Esophagus muscularis mucosa (tissue), 4 donors: ENCODE measurements at regions not wholly inside any gene's neighbourhood (a gene's known extent, or its start where the extent isn't known, plus 50 kb on each side); places are given as distances from the start of the nearest gene placed in this dataset.

Experiments used
- DNase-seq: peaks from one replicate; pipeline ENCODE4 v3.0.0-alpha.2; 2017; ENCODE audit errors: extremely low spot score
- H3K27ac ChIP-seq, 4 donors: fragments of 200-600 bp; sonication (generic); replicated peaks in 1 of 4; 1 replicate in 3 of 4; 2 replicates in 1 of 4; pipeline ENCODE4 v1.5.1; 2016 to 2019; ENCODE audit warnings: mild to moderate bottlenecking in 1 of 4
- H3K27me3 ChIP-seq, 4 donors: fragments of 200-600 bp; sonication (generic); one replicate each; pipeline versions ENCODE4 v1.5.1 to v1.6.0; 2016 to 2019
- H3K36me3 ChIP-seq, 4 donors: fragments of 200-600 bp; sonication (generic); one replicate each; pipeline ENCODE4 v1.5.1; 2016 to 2019
- H3K4me1 ChIP-seq, 4 donors: fragments of 200-600 bp; sonication (generic); one replicate each; pipeline ENCODE4 v1.5.1; 2016 to 2019
- H3K4me3 ChIP-seq, 4 donors: fragments of 200-600 bp; sonication (generic); 1 replicate in 2 of 4; 2 replicates in 2 of 4; pipeline ENCODE4 v1.5.1; 2016 to 2019; ENCODE audit warnings: mild to moderate bottlenecking in 4 of 4, moderate library complexity in 1 of 4
- H3K9me3 ChIP-seq, 4 donors: fragments of 200-600 bp; sonication (generic); 1 replicate in 3 of 4; 2 replicates in 1 of 4; pipeline ENCODE4 v1.5.1; 2016 to 2019
- CTCF ChIP-seq, 3 experiments: fragments of 200-600 bp in 2 of 3; fragments of 450-650 bp in 1 of 3; sonication (generic) in 2 of 3; IDR thresholded peaks; one replicate each; pipeline ENCODE4 v1.5.1; 2017 to 2019; ENCODE audit warnings: antibody characterized with exemption in 3 of 3, mild to moderate bottlenecking in 2 of 3, moderate library complexity in 1 of 3
- EP300 ChIP-seq: sonication (generic); formaldehyde crosslinking; IDR thresholded peaks from one replicate; pipeline ENCODE4 v1.6.1; 2017; ENCODE audit warnings: antibody characterized with exemption
- POLR2A ChIP-seq: fragments of 450-650 bp; IDR thresholded peaks from one replicate; pipeline ENCODE4 v1.6.1; 2017; ENCODE audit warnings: antibody characterized with exemption, moderate library complexity, mild to moderate bottlenecking, low read depth
- POLR2AphosphoS5 ChIP-seq, 2 donors: sonication (generic); formaldehyde crosslinking; IDR thresholded peaks; one replicate each; pipeline ENCODE4 v1.6.1; 2017; ENCODE audit warnings: antibody characterized with exemption in 2 of 2
- WGBS: methylation state at CpG from one replicate; pipeline ENCODE4 v1.1.5; 2018; 5-methylcytosine and 5-hydroxymethylcytosine counted together
- intact Hi-C: fragments of 100-400 bp; cut with DNase I; formaldehyde crosslinking; loops from one replicate; pipeline ENCODE4 v1.15.1; 2023

GRCh38 chr18:26740396-26740795, 125.1 kb downstream of the AQP4 start:
- intact Hi-C loops: no loop called here
- WGBS: 90% methylated on average over 2 of the region's 2 CpGs
- TF ChIP-seq POLR2AphosphoS5 (IDR thresholded peaks at IDR 0.05): no peak
- TF ChIP-seq CTCF (IDR thresholded peaks at IDR 0.05): no peak
- no peak for TF ChIP-seq POLR2A
- no peaks in the 10 kb centered on the region for H3K36me3 ChIP-seq
- H3K4me1 ChIP-seq: no peaks in the 10 kb centered on the region
- no peak for DNase-seq
- no peaks in the 10 kb centered on the region for H3K27me3 ChIP-seq
- H3K27ac ChIP-seq: no peak overlapping the region
- H3K9me3 ChIP-seq: no peaks in the 10 kb centered on the region
- no peak overlapping the region for H3K4me3 ChIP-seq

- no peaks in the 10 kb centered on the region for H3K9me3 ChIP-seq
- no peak overlapping the region for H3K4me3 ChIP-seq
- no peaks in the 10 kb centered on the region for H3K4me1 ChIP-seq
- intact Hi-C loops: no loop called here
- no peak for DNase-seq
- H3K36me3 ChIP-seq: no peaks in the 10 kb centered on the region
- 88% methylated on average over 3 of the region's 3 CpGs for WGBS
- H3K27me3 ChIP-seq: no peaks in the 10 kb centered on the region
- H3K27ac ChIP-seq: no peak overlapping the region
- no peak for TF ChIP-seq EP300
- TF ChIP-seq POLR2AphosphoS5 (IDR thresholded peaks at IDR 0.05): no peak
- no peak for TF ChIP-seq CTCF (IDR thresholded peaks at IDR 0.05)
- no peak for TF ChIP-seq POLR2A
Measured at GRCh38 chr18:26738706-26739105, 126.8 kb downstream of the AQP4 start.

GRCh38 chr18:26736301-26736700, 129.2 kb downstream of the AQP4 start:
- Histone ChIP-seq H3K36me3 (no peaks in the 10 kb centered on the region), H3K4me1 (no peaks in the 10 kb centered on the region), H3K4me3 (no peak overlapping the region), H3K9me3 (no peaks in the 10 kb centered on the region), H3K27ac (no peak overlapping the region), H3K27me3 (no peaks in the 10 kb centered on the region)
- WGBS: 100% methylated on average over 1 of the region's 1 CpG
- DNase-seq: peak; percentile 39
- intact Hi-C loops: no loop called here
- TF ChIP-seq CTCF (IDR thresholded peaks at IDR 0.05): no peak
- TF ChIP-seq POLR2AphosphoS5 (IDR thresholded peaks at IDR 0.05): no peak
- no peak for TF ChIP-seq POLR2A
- TF ChIP-seq EP300: no peak

- intact Hi-C loops: no loop called here
- Histone ChIP-seq H3K9me3 (no peaks in the 10 kb centered on the region), H3K27me3 (no peaks in the 10 kb centered on the region), H3K4me3 (no peak overlapping the region), H3K36me3 (no peaks in the 10 kb centered on the region), H3K27ac (no peak overlapping the region), H3K4me1 (no peaks in the 10 kb centered on the region)
- 64% methylated on average over 4 of the region's 4 CpGs for WGBS
- DNase-seq: peak; percentile 50
- TF ChIP-seq EP300: no peak
- no peak for TF ChIP-seq POLR2AphosphoS5 (IDR thresholded peaks at IDR 0.05)
- no peak for TF ChIP-seq CTCF (IDR thresholded peaks at IDR 0.05)
- no peak for TF ChIP-seq POLR2A
Measured at GRCh38 chr18:26734760-26735159, 130.7 kb downstream of the AQP4 start.

- Histone ChIP-seq H3K4me1 (no peaks in the 10 kb centered on the region), H3K4me3 (no peak overlapping the region), H3K27me3 (no peaks in the 10 kb centered on the region), H3K36me3 (no peaks in the 10 kb centered on the region), H3K27ac (no peak overlapping the region), H3K9me3 (no peaks in the 10 kb centered on the region)
- 95% methylated on average over 2 of the region's 2 CpGs for WGBS
- intact Hi-C loops: no loop called here
- no peak for DNase-seq
- no peak for TF ChIP-seq EP300
- no peak for TF ChIP-seq CTCF (IDR thresholded peaks at IDR 0.05)
- no peak for TF ChIP-seq POLR2AphosphoS5 (IDR thresholded peaks at IDR 0.05)
- no peak for TF ChIP-seq POLR2A
Measured at GRCh38 chr18:26729449-26729848, 136.1 kb downstream of the AQP4 start.
